ENCODE measurements at regions not wholly inside any gene's neighbourhood (a gene's known extent, or its start where the extent isn't known, plus 50 kb on each side); places are given as distances from the start of the nearest gene placed in this dataset.

DNA sequence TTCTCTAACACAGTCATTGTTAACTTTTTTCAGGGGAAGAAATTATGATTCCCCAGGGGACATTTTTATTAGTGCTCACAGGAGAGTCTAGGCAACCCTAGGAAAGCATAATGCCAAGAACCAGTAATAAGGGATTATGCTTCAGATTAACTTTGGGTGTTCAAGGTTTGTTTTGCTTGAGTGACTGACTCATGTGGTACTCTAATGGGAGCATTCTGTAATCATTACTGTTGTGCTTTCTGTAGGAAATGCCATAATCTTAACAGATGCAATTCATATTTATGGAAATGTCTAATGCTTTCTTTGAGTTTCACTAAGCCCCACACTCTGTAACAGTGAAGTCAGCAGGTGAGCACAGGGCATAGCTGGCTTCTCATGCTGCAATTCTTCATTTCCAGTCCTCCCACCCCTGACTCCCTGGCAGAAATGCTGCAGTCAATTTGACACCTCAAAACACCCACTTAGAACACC lies 263.4 kb upstream of the MAN1A1 start:
- ATAC-seq (no peak), DNase-seq (no peak)
- intact Hi-C loops (cut with DNase I, micrococcal nuclease): no loop called here
- TF ChIP-seq, protein P1, sequence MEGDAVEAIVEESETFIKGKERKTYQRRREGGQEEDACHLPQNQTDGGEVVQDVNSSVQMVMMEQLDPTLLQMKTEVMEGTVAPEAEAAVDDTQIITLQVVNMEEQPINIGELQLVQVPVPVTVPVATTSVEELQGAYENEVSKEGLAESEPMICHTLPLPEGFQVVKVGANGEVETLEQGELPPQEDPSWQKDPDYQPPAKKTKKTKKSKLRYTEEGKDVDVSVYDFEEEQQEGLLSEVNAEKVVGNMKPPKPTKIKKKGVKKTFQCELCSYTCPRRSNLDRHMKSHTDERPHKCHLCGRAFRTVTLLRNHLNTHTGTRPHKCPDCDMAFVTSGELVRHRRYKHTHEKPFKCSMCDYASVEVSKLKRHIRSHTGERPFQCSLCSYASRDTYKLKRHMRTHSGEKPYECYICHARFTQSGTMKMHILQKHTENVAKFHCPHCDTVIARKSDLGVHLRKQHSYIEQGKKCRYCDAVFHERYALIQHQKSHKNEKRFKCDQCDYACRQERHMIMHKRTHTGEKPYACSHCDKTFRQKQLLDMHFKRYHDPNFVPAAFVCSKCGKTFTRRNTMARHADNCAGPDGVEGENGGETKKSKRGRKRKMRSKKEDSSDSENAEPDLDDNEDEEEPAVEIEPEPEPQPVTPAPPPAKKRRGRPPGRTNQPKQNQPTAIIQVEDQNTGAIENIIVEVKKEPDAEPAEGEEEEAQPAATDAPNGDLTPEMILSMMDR (IDR thresholded peaks at IDR 0.05): no peak
- Histone ChIP-seq H3K4me3 (no peak overlapping the region), H3K36me3 (ENCODE audit: low read depth) (no peaks in the 10 kb centered on the region), H3K9me3 (no peaks in the 10 kb centered on the region), H3K4me1 (ENCODE audit: low read depth) (no peaks in the 10 kb centered on the region)

DNA sequence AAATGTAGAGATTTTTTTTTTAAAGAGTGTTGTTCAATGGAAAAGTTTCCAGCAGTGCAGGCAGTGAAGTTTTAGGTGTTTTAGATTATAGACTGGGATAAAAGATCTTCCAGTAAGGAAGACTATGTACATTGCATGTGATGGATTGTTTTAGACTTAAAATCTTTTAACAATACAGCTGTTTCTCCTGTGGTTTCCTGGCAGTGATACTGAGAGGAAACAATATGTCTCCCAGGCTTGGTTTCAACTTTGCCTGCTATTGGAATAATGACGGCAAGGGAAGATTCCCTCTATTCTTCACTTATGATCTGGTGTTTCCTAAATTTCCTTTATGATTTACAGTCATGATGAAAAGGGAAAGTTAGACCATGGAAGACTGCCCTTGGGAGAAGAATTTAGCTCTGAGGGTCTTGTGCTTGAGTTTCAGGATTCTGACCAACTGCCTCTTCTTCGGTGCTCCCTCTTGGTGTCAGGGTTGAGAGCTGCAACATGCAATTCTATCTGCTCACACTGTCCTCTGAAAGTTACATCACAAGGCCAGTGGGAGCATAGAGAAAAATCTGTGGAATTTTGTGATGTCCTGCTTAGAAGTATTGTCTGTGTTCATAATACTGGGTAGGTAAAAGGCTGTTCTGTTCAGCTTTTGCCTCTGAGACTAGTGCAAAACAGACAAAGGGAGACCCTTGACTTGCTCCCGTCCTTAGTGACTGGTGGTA lies 262.8 kb upstream of the MAN1A1 start:
- TF ChIP-seq, protein P1 (IDR thresholded peaks at IDR 0.05): no peak
- Histone ChIP-seq H3K4me3 (no peak overlapping the region), H3K36me3 (ENCODE audit: low read depth) (no peaks in the 10 kb centered on the region), H3K4me1 (ENCODE audit: low read depth) (no peaks in the 10 kb centered on the region), H3K9me3 (no peaks in the 10 kb centered on the region)
- DNase-seq: no peak
- intact Hi-C loops (cut with DNase I, micrococcal nuclease): no loop called here
- no peak for ATAC-seq

DNA sequence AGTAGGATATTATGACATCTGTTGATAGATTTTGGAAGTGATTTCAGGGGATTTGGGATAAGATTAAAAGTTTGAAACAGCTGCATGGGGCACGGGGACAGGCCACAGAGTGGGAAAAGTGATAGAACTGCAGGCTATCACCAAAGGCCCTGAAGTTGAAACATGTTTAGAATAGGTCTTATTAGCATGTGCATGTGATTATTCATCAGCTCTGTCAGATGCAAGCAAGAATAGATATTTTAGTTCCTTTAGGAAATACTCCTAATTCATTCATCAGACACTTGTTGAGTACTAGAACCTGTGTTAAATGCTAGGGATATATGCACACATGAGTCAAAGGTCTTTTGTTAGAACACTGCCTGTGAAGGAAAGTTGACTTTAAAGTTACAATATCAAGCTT lies 261.2 kb upstream of the MAN1A1 start:
- Histone ChIP-seq H3K36me3 (ENCODE audit: low read depth) (no peaks in the 10 kb centered on the region), H3K9me3 (no peaks in the 10 kb centered on the region), H3K4me1 (ENCODE audit: low read depth) (no peaks in the 10 kb centered on the region), H3K4me3 (no peak overlapping the region)
- TF ChIP-seq, protein P1 (IDR thresholded peaks at IDR 0.05): no peak
- ATAC-seq (no peak), DNase-seq (no peak)
- intact Hi-C loops (cut with DNase I, micrococcal nuclease): no loop called here

DNA sequence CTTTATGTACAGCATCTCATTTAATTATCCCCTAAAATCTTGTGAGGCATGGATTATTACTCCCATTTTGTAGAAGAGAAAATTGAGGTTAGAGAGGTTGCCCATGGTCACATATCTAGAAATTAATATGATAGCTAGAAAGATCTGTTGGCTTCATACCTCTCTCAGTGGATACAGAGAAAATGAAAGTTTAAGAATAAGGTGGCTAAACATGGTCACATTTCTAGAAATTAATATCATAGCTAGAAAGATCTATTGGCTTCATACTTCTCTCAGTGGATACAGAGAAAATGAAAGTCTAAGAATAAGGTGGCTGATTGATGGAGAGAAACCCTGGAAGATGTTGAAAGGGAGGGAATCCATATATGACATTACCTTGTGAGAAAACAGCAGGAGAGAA lies 260.7 kb upstream of the MAN1A1 start:
- no peak overlapping the region for H3K4me3 ChIP-seq
- H3K9me3 ChIP-seq: no peaks in the 10 kb centered on the region
- TF ChIP-seq, protein P1 (IDR thresholded peaks at IDR 0.05): no peak
- no peaks in the 10 kb centered on the region for H3K36me3 ChIP-seq (ENCODE audit: low read depth)
- no peak for ATAC-seq
- intact Hi-C loops (cut with DNase I, micrococcal nuclease): no loop called here
- no peak for DNase-seq
- no peaks in the 10 kb centered on the region for H3K4me1 ChIP-seq (ENCODE audit: low read depth)

DNA sequence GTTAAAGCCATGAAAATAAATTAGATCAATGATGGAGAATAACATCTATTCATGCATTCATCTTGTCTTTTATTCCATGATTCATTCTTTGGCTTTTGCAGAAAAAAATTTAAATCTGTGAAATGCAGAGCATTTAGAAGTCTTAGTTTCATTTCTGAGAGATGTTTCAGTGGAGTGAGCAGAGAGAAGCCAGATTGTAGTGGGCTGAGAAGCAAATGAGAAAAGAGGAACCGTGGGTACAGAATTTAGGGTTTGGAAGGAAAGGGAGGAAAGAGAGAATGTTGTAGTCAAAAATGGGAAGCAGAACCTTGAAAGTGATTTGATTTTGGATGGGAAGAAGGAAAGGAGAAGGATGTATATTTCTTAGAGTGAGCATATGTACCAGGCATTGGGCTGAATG lies 260.3 kb upstream of the MAN1A1 start:
- no peaks in the 10 kb centered on the region for H3K36me3 ChIP-seq (ENCODE audit: low read depth)

More for the DNA sequence above, 260.3 kb upstream of the MAN1A1 start:
- Histone ChIP-seq H3K4me1 (ENCODE audit: low read depth) (no peaks in the 10 kb centered on the region), H3K4me3 (no peak overlapping the region), H3K9me3 (no peaks in the 10 kb centered on the region)
- TF ChIP-seq, protein P1 (IDR thresholded peaks at IDR 0.05): no peak
- DNase-seq: no peak
- intact Hi-C loops (cut with DNase I, micrococcal nuclease): no loop called here
- no peak for ATAC-seq
